ENCODE measurements at regions not wholly inside any gene's neighbourhood (a gene's known extent, or its start where the extent isn't known, plus 50 kb on each side); places are given as distances from the start of the nearest gene placed in this dataset.

DNA sequence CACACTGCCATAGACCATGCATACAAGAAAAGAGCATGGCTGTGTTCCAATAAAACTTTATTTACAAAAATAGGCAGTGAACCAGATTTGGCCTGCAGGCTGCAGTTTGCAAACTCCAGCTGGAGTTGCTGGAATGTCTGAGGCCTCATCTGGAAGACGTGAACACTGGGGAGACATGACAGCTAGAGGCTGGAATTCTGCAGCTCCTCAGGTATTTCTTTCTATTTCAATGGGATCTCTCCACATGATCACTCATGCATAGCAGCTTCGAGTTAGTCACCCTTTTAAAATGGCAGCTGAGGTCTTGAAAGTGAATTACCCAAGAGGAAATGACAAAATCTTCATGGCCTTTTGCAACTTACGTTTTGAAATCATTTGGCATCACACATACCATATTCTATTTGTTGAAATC lies 52.6 kb upstream of the BET1 start:
- no peak for TF ChIP-seq ZNF565 (CRISPR knock-in tag; conservative IDR thresholded peaks at IDR 0.05; ENCODE audit: low read depth)
- TF ChIP-seq RARB (CRISPR knock-in tag; IDR thresholded peaks at IDR 0.05) = no peak
- TF ChIP-seq TCF4 (CRISPR knock-in tag; IDR thresholded peaks at IDR 0.05; ENCODE audit: borderline replicate concordance) = no peak
- TF ChIP-seq, protein P1, sequence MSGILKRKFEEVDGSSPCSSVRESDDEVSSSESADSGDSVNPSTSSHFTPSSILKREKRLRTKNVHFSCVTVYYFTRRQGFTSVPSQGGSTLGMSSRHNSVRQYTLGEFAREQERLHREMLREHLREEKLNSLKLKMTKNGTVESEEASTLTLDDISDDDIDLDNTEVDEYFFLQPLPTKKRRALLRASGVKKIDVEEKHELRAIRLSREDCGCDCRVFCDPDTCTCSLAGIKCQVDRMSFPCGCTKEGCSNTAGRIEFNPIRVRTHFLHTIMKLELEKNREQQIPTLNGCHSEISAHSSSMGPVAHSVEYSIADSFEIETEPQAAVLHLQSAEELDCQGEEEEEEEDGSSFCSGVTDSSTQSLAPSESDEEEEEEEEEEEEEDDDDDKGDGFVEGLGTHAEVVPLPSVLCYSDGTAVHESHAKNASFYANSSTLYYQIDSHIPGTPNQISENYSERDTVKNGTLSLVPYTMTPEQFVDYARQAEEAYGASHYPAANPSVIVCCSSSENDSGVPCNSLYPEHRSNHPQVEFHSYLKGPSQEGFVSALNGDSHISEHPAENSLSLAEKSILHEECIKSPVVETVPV (CRISPR knock-in tag; IDR thresholded peaks at IDR 0.05) = no peak
- TF ChIP-seq ARNTL (CRISPR knock-in tag; IDR thresholded peaks at IDR 0.05; ENCODE audit: borderline replicate concordance, low read depth) = no peak
- no peak for TF ChIP-seq ISL1 (CRISPR knock-in tag; IDR thresholded peaks at IDR 0.05)
- no peak for TF ChIP-seq ZFP30 (CRISPR knock-in tag; IDR thresholded peaks at IDR 0.05)
- TF ChIP-seq, protein P2, sequence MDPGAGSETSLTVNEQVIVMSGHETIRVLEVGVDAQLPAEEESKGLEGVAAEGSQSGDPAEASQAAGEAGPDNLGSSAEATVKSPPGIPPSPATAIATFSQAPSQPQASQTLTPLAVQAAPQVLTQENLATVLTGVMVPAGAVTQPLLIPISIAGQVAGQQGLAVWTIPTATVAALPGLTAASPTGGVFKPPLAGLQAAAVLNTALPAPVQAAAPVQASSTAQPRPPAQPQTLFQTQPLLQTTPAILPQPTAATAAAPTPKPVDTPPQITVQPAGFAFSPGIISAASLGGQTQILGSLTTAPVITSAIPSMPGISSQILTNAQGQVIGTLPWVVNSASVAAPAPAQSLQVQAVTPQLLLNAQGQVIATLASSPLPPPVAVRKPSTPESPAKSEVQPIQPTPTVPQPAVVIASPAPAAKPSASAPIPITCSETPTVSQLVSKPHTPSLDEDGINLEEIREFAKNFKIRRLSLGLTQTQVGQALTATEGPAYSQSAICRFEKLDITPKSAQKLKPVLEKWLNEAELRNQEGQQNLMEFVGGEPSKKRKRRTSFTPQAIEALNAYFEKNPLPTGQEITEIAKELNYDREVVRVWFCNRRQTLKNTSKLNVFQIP (CRISPR knock-in tag; IDR thresholded peaks at IDR 0.05; ENCODE audit: borderline replicate concordance, low read depth) = no peak
- TF ChIP-seq, protein P3, sequence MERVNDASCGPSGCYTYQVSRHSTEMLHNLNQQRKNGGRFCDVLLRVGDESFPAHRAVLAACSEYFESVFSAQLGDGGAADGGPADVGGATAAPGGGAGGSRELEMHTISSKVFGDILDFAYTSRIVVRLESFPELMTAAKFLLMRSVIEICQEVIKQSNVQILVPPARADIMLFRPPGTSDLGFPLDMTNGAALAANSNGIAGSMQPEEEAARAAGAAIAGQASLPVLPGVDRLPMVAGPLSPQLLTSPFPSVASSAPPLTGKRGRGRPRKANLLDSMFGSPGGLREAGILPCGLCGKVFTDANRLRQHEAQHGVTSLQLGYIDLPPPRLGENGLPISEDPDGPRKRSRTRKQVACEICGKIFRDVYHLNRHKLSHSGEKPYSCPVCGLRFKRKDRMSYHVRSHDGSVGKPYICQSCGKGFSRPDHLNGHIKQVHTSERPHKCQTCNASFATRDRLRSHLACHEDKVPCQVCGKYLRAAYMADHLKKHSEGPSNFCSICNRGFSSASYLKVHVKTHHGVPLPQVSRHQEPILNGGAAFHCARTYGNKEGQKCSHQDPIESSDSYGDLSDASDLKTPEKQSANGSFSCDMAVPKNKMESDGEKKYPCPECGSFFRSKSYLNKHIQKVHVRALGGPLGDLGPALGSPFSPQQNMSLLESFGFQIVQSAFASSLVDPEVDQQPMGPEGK (CRISPR knock-in tag; IDR thresholded peaks at IDR 0.05; ENCODE audit: borderline replicate concordance) = no peak
- TF ChIP-seq ZC3H10 (CRISPR knock-in tag; IDR thresholded peaks at IDR 0.05) = no peak

Data from SK-N-SH treated with all-trans-retinoic acid at 6 μM for 48 hours (cell line).